Activated CD8-positive, alpha-beta memory T cell treated with anti-CD3 and anti-CD28 coated beads for 1 hour (primary cell): ENCODE measurements at regions not wholly inside any gene's neighbourhood (a gene's known extent, or its start where the extent isn't known, plus 50 kb on each side); places are given as distances from the start of the nearest gene placed in this dataset.
"Not testable (repeated sequence)": the region's sequence is repeated elsewhere in the genome, so short reads cannot be mapped to it uniquely, and the experiment has no call there.

Experiments used
- DNase-seq, 2 donors: peaks; one replicate each; pipeline ENCODE4 v3.0.0-alpha.2; 2020; ENCODE audit warnings: low read depth in 1 of 2; ENCODE audit errors: extremely low read depth in 1 of 2

GRCh38 chrX:13188731-13189309, 131.0 kb downstream of the ATXN3L start:
- no peak for DNase-seq

- not testable (repeated sequence) for DNase-seq
These were observed 133.2 kb downstream of the ATXN3L start for GRCh38 chrX:13186643-13187042.

GRCh38 chrX:13180807-13181206, 136.4 kb upstream of the FAM9C start:
- DNase-seq: no peak

- DNase-seq: no peak
These were observed 135.2 kb upstream of the FAM9C start for GRCh38 chrX:13179586-13179985.

GRCh38 chrX:13179100-13179499, 134.7 kb upstream of the FAM9C start:
- no peak for DNase-seq

- DNase-seq: no peak
These were observed 133.6 kb upstream of the FAM9C start for GRCh38 chrX:13177921-13178566.

- no peak for DNase-seq
These were observed 130.6 kb upstream of the FAM9C start for GRCh38 chrX:13175056-13175455.

- no peak for DNase-seq
These were observed 126.6 kb upstream of the FAM9C start for GRCh38 chrX:13170966-13171558.

GRCh38 chrX:13169684-13170083, 125.3 kb upstream of the FAM9C start:
- DNase-seq: no peak

- DNase-seq: no peak
These were observed 123.8 kb upstream of the FAM9C start for GRCh38 chrX:13168269-13168668.

- no peak for DNase-seq
These were observed 123.2 kb upstream of the FAM9C start for GRCh38 chrX:13167481-13168231.

GRCh38 chrX:13165266-13166189, 121.1 kb upstream of the FAM9C start:
- no peak for DNase-seq

GRCh38 chrX:13164611-13165010, 120.2 kb upstream of the FAM9C start:
- DNase-seq: no peak

GRCh38 chrX:13162772-13163410, 118.5 kb upstream of the FAM9C start:
- DNase-seq: no peak

- DNase-seq: no peak
These were observed 115.5 kb upstream of the FAM9C start for GRCh38 chrX:13159886-13160285.

- DNase-seq: no peak
These were observed 114.5 kb upstream of the FAM9C start for GRCh38 chrX:13158911-13159310.

- DNase-seq: not testable (repeated sequence)
These were observed 111.1 kb upstream of the FAM9C start for GRCh38 chrX:13155550-13155949.

- DNase-seq: no peak
These were observed 109.4 kb upstream of the FAM9C start for GRCh38 chrX:13153796-13154195.

- DNase-seq: no peak
These were observed 108.2 kb upstream of the FAM9C start for GRCh38 chrX:13152518-13153185.
